Gastroesophageal sphincter (tissue), 3 donors: ENCODE measurements at regions not wholly inside any gene's neighbourhood (a gene's known extent, or its start where the extent isn't known, plus 50 kb on each side); places are given as distances from the start of the nearest gene placed in this dataset.

Source experiments
- CTCF ChIP-seq, 4 experiments: fragments of 200-600 bp in 2 of 4; fragments of 450-650 bp in 2 of 4; sonication (generic) in 1 of 4; IDR thresholded peaks; one replicate each; pipeline ENCODE4 v1.5.1; 2017 to 2019; ENCODE audit warnings: antibody characterized with exemption in 4 of 4, mild to moderate bottlenecking in 2 of 4, moderate library complexity in 2 of 4
- POLR2A ChIP-seq, 2 donors: fragments of 450-650 bp; IDR thresholded peaks; one replicate each; pipeline ENCODE4 v1.6.1; 2017; ENCODE audit warnings: antibody characterized with exemption in 2 of 2, mild to moderate bottlenecking in 2 of 2, moderate library complexity in 1 of 2
- POLR2AphosphoS5 ChIP-seq: sonication (generic); formaldehyde crosslinking; IDR thresholded peaks from one replicate; pipeline ENCODE4 v1.6.1; 2017; ENCODE audit warnings: antibody characterized with exemption

GRCh38 chr13:106630650-106631049, 62.7 kb upstream of the ARGLU1 start:
- no peak for TF ChIP-seq CTCF (IDR thresholded peaks at IDR 0.05)
- TF ChIP-seq POLR2A (IDR thresholded peaks at IDR 0.05) = no peak
- no peak for TF ChIP-seq POLR2AphosphoS5
